ENCODE measurements at regions not wholly inside any gene's neighbourhood (a gene's known extent, or its start where the extent isn't known, plus 50 kb on each side); places are given as distances from the start of the nearest gene placed in this dataset.

- TF ChIP-seq ZNF274 (IDR thresholded peaks at IDR 0.05; ENCODE audit: low read depth, low read length) (no peak), YY1 (IDR thresholded peaks at IDR 0.05; ENCODE audit: insufficient read depth, insufficient read length) (no peak)
Observed at GRCh38 chr1:64363616-64364015, 106.3 kb upstream of the CACHD1 start.
